GM19452 (cell line): ENCODE measurements at regions not wholly inside any gene's neighbourhood (a gene's known extent, or its start where the extent isn't known, plus 50 kb on each side); places are given as distances from the start of the nearest gene placed in this dataset.
"Not testable (repeated sequence)": the region's sequence is repeated elsewhere in the genome, so short reads cannot be mapped to it uniquely, and the experiment has no call there.

ENCODE experiments used
- ATAC-seq: cut with Tn5 transposase; IDR thresholded peaks from one replicate; pipeline ENCODE4 v1.9.1; 2021; ENCODE audit not compliant: unreplicated experiment

GRCh38 chr15:75100679-75101078 is 77.3 kb downstream of the PPCDC start:
- ATAC-seq = no peak

GRCh38 chr15:75104804-75105557 is 81.6 kb downstream of the PPCDC start:
- peak; percentile 44 for ATAC-seq

GRCh38 chr15:75107516-75107907 is 84.1 kb downstream of the PPCDC start:
- no peak for ATAC-seq

- no peak for ATAC-seq
Measured at GRCh38 chr15:75107908-75108838, 84.8 kb downstream of the PPCDC start.

- ATAC-seq = no peak
Measured at GRCh38 chr15:75109021-75109735, 85.8 kb downstream of the PPCDC start.

- no peak for ATAC-seq
Measured at GRCh38 chr15:75109736-75110130, 86.3 kb downstream of the PPCDC start.

- no peak for ATAC-seq
Measured at GRCh38 chr15:75112278-75112847, 89.0 kb downstream of the PPCDC start.

GRCh38 chr15:75112848-75113492 is 88.7 kb upstream of the C15orf39 start:
- peak; percentile 67 for ATAC-seq

GRCh38 chr15:75114327-75114726 is 87.4 kb upstream of the C15orf39 start:
- no peak for ATAC-seq

GRCh38 chr15:75114796-75115195 is 86.9 kb upstream of the C15orf39 start:
- no peak for ATAC-seq

- not testable (repeated sequence) for ATAC-seq
Measured at GRCh38 chr15:75115411-75115913, 86.2 kb upstream of the C15orf39 start.

- not testable (repeated sequence) for ATAC-seq
Measured at GRCh38 chr15:75116143-75116542, 85.5 kb upstream of the C15orf39 start.

GRCh38 chr15:75117993-75118392 is 83.7 kb upstream of the C15orf39 start:
- no peak for ATAC-seq

GRCh38 chr15:75119312-75119711 is 82.4 kb upstream of the C15orf39 start:
- not testable (repeated sequence) for ATAC-seq

- ATAC-seq = no peak
Measured at GRCh38 chr15:75121491-75121890, 80.2 kb upstream of the C15orf39 start.

GRCh38 chr15:75123395-75123794 is 78.3 kb upstream of the C15orf39 start:
- no peak for ATAC-seq

GRCh38 chr15:75124278-75124677 is 77.4 kb upstream of the C15orf39 start:
- not testable (repeated sequence) for ATAC-seq

GRCh38 chr15:75125935-75126334 is 75.7 kb upstream of the C15orf39 start:
- no peak for ATAC-seq

- no peak for ATAC-seq
Measured at GRCh38 chr15:75126864-75127580, 74.7 kb upstream of the C15orf39 start.

- ATAC-seq = no peak
Measured at GRCh38 chr15:75129788-75130187, 71.9 kb upstream of the C15orf39 start.
